PFSK-1 (cell line): ENCODE measurements at regions not wholly inside any gene's neighbourhood (a gene's known extent, or its start where the extent isn't known, plus 50 kb on each side); places are given as distances from the start of the nearest gene placed in this dataset.

Experiments used
- FOXP2 ChIP-seq: optimal IDR thresholded peaks from 2 replicates; pipeline ENCODE3; 2011; ENCODE audit warnings: borderline replicate concordance, control low read depth, inconsistent platforms; ENCODE audit not compliant: insufficient read depth; ENCODE audit errors: extremely low read length, extremely low read depth
- POLR2AphosphoS5 ChIP-seq: IDR thresholded peaks from 2 replicates; pipeline ENCODE4 v1.6.1; 2012; ENCODE audit warnings: low read depth, mild to moderate bottlenecking, control low read depth, low read length, moderate library complexity
- TF ChIP-seq, protein P1 (sequence below), 2 experiments: IDR thresholded peaks; 2 replicates each; pipeline versions ENCODE4 v1.6.1 to v1.8.0; 2011 to 2012; ENCODE audit warnings: low read depth in 2 of 2, low read length in 2 of 2, control low read depth in 1 of 2, inconsistent platforms in 1 of 2, mild to moderate bottlenecking in 1 of 2, moderate library complexity in 1 of 2; ENCODE audit not compliant: insufficient read depth in 1 of 2

DNA sequence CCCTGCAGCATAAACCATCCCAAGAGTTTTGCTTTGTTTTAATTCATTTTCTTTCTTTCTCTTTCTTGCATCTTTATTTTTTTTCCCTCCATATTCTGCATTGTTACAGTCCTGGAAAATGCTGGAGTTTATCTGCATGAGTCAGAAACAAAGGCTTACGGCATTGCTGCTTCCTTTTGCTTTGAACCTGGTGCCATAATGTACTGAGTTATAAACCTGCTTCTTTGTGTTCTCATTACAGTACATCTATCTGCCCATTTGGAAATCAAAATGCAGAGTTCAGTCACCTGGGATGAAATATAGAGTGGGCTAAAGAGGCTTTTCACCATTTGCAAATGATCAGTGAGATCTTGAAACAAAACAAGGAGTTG is 1009.2 kb upstream of the FANCL start:
- no peak for TF ChIP-seq POLR2AphosphoS5
- TF ChIP-seq, protein P1, sequence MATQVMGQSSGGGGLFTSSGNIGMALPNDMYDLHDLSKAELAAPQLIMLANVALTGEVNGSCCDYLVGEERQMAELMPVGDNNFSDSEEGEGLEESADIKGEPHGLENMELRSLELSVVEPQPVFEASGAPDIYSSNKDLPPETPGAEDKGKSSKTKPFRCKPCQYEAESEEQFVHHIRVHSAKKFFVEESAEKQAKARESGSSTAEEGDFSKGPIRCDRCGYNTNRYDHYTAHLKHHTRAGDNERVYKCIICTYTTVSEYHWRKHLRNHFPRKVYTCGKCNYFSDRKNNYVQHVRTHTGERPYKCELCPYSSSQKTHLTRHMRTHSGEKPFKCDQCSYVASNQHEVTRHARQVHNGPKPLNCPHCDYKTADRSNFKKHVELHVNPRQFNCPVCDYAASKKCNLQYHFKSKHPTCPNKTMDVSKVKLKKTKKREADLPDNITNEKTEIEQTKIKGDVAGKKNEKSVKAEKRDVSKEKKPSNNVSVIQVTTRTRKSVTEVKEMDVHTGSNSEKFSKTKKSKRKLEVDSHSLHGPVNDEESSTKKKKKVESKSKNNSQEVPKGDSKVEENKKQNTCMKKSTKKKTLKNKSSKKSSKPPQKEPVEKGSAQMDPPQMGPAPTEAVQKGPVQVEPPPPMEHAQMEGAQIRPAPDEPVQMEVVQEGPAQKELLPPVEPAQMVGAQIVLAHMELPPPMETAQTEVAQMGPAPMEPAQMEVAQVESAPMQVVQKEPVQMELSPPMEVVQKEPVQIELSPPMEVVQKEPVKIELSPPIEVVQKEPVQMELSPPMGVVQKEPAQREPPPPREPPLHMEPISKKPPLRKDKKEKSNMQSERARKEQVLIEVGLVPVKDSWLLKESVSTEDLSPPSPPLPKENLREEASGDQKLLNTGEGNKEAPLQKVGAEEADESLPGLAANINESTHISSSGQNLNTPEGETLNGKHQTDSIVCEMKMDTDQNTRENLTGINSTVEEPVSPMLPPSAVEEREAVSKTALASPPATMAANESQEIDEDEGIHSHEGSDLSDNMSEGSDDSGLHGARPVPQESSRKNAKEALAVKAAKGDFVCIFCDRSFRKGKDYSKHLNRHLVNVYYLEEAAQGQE (IDR thresholded peaks at IDR 0.05; ENCODE audit: insufficient read depth in 1 of 2, low read depth in 2 of 2, low read length in 2 of 2): no peak
- no peak for TF ChIP-seq FOXP2
